Fibroblast of skin of left quadriceps (primary cell): ENCODE measurements at regions not wholly inside any gene's neighbourhood (a gene's known extent, or its start where the extent isn't known, plus 50 kb on each side); places are given as distances from the start of the nearest gene placed in this dataset.

ENCODE experiments used
- DNase-seq, 2 experiments: peaks; one replicate each; pipeline ENCODE4 v3.0.0-alpha.2; 2013; ENCODE audit warnings: low read depth in 2 of 2

DNA sequence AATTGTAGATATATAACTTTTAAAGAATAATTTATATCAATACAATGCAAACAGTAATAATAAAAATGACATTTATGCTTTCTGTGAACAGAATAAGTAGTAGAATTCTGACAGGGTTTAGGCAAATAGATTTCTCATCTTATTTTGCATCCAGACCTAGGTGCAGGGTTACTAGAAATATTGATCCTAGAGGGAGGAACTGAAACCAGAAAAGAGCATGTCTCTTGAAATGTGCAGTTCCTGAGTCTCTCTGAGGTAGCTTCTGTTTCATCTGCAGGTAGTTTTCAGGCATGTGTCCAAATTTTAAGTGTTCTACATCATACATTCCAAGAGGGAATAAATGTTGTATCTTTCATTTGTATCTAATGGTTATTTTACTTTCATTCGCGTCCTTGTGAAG is 631.9 kb upstream of the ADGRL4 start:
- no peak for DNase-seq

DNA sequence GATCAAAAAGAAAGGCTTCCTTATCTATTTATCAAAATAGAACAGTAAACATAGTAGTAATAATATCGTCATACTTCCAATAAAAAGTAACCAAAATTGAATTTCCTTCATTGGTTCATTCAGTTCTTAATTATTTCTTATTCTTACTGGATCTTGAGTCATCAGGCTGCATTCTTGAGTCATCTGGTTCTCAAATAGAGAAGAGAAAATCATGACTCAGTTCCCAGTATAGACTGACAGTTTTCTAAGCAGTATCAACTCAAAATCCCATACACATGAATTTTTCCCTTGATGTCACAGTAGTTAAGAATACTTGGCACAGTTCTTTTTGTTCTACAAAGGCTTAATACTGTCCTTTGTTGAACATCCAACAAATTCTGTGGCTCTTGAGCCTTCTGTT is 626.9 kb upstream of the ADGRL4 start:
- peak; percentile 75 for DNase-seq

DNA sequence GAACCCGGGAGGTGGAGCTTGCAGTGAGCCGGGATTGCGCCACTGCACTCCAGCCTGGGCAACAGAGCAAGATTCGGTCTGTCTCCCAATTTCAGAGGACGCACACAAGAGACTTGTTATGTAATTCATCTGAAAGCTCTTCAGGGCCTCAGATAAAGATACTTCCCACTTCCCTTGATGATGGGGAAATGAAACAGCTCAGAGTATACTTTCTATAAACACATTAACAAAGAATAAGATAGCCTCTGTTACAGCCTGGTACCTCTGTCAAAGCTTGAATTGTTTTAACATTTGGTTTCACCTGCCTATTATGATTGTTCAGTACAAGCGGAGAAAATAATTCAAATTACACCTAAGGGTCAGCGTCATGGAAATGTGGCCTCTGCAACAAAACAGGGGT is 622.9 kb upstream of the ADGRL4 start:
- no peak for DNase-seq

DNA sequence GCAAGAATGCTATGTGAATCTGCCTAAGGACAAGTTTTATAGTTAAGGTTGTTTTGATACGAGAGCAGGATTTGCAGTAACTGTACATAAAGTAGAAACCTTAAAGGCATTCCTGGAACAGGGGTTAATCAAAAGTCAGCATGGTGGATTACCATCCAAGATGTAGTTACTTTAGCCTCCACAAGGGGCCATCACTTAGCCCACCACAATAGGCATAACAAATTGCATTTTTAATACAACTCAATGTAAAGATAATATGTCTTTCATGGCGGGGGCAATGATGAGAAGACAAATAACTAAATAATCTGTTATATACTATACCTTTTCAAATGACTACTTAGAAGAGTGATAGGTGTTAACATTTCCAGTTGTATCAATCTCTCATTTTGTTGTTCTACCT is 611.2 kb upstream of the ADGRL4 start:
- no peak for DNase-seq

DNA sequence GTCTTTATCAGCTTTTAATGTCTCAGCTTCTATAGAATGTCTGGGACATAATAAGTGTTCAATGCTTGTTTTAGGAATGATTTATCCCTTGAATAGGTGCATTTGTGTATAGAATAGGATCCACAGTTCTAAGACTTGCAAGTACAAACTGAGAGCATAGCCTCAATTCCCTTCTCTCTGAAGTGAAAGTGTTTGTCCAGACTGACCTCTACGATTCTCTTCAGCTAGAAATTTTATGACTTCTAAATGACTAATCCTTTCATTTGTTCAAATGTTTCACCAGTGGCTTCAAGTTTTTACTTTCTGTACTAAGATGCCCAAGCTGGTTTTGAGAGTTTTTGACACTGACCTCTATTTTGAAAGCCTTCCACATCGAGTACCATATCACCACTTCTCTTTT is 608.2 kb upstream of the ADGRL4 start:
- DNase-seq = no peak

DNA sequence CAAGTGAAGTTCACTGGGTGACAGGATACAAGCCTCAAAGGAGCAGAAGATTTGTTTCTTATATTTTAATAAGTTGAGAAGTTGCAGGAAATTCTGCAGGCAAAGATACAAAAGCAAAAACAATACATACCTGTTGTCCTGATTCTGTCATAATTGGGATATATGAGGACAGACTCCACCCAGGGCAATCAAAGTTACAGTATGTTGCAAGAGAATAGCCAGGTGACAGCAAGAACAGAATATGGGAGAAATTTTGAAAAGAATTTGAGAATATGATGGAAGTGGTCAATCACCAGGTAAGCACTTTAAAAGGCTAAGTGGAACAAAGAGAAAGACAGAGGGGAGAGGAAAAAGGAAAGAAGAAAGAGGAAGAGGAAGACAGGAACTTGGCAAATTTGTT is 607.6 kb upstream of the ADGRL4 start:
- DNase-seq = no peak

DNA sequence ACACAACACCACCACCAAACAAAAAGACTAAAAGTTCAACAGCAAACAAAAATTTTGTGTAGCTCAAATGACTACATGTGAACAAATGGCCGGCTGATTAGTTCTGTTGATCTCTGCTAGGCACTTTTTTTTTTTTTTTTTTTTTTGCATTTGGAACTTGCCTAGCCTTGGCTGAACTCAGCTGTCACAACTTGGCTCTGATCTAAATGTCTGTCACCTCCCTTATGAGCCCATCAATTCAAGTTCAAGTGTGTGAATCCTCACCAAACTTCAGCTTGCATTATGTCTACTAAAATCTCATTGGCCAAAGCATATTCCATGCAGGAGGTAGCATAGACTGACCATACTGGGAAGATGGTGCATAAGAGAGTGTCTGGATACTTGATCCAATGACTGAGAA is 606.5 kb upstream of the ADGRL4 start:
- DNase-seq = no peak

DNA sequence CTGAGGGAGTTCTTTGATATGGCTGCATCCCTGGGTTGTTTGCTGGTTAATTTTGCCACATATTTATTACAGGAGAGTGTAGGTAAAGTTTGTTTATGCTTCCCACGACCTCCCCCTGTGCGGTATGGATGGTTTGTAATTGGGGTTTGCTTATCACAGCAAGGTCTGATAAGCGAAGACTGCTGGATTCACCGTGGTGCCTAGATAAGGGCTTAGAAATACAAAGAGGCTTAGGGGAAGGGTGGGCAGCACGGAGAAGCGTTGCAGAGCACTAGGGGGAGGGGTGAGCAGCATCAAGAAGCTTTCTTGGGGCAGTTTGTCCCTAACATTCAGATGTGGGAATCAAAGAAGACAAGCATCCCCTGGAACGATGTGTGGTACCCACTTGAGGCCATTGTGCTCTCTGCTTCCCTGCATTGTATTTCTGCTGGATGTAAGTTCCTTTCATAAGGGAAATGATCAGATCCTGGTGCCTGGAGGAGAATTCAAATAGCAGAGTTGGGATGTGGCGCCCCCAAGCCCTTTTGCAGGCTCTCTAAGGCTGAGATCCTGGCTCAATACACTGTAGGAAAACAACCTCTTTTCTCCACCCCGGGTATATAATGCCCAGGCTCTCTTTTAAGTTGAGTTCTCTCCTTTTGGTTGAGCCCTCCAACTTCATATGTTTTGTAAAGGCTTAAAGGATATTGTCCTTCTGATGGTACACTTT is 598.1 kb upstream of the ADGRL4 start:
- no peak for DNase-seq

DNA sequence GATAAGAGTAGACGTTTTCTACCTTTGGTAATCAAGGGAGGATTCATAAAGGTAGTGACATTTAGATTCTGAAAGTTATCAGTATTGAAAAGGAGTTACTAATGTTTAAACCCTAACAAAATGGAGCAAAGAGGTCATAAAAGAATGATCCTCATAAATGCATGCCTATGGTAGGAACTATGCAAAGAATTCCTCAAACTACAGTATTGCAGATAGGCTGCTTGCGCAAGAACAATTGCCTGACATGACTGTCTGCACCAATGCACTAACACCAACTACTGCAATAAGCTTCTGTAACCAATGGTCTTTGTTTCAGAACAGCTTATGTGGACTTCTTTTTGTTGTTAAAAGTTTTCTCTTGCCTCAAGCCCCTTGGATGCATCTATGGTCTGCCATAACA is 597.3 kb upstream of the ADGRL4 start:
- DNase-seq = peak; percentile 72 to 75

DNA sequence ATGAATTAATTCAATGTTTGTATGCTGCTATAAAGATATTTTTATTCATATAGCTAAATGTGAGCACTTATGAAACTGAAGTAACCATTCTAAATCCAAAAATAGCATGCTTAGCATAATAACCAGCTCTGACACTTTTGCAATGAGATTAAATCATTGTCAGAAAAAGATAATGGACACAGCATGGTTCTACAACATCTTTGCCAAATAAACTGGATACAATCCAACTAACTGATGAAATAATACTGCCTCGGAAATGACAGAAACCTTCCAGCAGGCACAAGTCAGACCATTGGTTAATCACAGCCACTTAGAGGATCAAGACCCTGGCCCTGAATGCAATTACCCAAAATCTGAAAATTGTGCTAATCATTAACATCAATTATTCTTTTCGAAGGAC is 592.7 kb upstream of the ADGRL4 start:
- no peak for DNase-seq

DNA sequence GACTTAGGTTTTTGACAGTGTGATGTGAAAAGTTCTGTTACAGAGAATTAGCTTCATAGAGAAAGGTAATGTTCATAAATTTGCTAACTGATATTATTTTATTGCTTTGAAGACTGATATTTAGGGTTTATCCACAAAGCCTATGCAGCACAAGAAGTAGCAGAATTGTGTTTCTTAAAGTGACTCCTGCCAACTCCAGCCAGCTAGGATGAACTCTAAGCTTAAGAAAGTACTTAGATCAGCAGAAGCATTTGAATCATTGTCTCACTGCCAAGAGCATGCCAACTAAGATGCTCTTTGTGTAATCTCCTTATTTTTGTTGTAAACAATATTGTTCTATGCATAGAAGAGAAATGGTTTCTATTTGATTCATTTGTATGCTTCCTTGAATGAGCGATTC is 589.4 kb upstream of the ADGRL4 start:
- DNase-seq = no peak

DNA sequence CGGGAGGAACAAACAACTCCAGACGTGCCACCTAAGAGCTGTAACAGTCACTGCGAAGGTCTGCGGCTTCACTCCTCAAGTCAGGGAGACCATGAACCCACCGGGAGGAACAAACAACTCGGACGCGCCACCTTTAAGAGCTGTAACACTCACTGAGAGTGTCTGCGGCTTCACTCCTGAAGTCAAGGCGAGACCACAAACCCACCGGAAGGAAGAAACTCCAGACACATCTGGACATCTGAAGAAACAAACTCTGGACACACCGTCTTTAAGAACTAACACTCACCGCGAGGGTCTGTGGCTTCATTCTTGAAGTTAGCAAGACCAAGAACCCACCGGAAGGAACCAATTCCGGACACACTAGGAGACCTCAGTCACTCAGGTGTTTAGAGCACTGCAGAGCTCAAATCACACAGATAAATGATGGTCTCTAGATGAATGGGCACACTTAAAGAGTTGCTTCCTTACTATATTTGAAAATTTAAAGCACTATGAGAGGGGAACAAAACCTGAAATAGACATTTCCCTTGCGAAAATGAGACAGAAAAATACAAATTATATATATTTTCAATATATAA is 587.7 kb upstream of the ADGRL4 start:
- DNase-seq = no peak

DNA sequence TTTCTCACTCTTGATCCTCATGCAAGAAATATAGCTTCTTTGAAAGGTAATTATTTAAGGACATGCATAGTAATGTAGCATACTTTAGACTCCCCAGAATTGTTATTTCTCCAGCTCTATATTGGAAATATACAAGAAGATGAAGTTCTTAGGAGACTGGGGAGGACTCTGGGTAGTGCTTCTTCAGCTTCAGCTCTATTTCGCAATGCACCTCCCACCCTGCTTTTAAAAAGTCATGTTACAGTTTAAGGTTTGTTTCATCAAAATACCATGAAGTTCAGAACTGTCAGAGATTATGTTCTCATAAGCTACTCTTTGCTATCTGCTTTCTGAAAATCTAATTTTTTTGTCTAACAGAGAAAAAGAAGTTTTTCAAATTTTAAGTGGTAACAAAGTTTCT is 586.2 kb upstream of the ADGRL4 start:
- no peak for DNase-seq

DNA sequence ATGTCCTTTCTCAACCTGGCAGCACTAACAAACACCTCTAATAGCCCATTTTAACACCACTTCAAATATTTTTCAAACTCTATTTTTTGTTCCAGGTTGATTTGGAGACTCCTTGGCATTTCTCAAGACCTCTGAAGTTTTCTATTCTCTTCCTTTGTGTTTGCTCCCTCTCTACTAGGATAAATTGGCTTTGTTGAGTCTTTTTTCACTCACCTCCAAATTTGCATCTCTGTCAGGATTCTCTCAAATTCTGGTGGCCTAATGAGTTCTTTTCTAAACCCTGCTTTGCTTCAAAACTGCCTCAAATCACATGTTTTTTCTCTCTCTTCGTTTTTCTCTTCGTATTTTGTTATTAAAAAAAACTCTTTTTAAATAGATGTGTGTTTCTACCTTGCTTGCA is 582.2 kb upstream of the ADGRL4 start:
- no peak for DNase-seq

DNA sequence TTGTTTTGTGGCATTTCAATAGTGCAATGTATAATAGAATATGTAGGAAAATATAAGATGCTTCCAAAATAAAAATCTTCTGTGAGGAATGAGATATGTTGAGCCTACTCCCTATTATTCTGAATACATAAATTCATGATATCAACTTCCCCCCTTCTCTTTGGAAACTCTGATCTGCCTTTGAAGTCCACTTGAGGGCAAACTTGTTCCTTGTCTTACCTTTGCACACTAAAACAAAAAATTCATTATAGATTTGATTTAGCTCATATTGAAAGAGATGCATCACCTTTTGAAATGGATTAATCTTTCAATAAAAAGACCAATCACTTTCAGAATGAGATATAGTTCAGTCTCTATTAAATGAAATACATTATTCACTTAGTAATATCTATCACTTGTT is 580.7 kb upstream of the ADGRL4 start:
- DNase-seq = no peak

DNA sequence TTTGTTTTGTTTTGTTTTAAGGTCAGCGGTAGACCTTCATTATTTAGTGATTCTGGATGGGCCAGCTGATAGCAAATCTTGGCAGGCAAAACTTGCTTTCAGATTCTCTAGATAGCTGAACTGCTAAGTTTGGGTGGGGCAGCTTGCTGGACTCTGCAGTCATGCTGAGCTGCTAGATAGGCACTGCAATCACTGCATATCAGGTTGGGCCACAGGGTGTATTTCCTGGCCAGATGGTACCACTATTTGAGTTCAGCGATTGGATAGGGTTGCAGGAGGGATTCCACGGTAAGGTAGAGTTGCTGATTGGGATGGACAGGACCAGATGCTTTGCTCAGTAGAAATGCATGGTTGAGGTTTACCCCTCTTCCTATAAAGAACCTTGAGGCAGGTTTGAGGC is 579.3 kb upstream of the ADGRL4 start:
- no peak for DNase-seq

DNA sequence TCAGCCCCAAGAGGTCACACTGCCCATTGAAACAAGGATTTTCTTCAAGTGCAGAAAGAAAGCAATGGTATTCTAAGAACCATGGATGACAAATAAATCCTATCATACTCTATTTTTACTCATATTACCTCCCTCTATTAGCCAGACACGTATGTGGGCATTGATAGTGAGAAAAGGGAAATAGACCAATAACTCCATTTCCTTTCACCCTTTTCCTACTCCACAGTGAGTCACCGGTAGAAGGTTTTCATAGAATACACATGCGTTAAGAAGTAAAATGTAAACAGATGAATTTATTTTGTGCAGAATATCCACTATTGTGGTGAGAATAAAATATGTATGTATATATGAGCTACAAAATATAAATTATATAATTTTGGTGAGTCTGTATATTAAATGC is 568.9 kb upstream of the ADGRL4 start:
- no peak for DNase-seq

DNA sequence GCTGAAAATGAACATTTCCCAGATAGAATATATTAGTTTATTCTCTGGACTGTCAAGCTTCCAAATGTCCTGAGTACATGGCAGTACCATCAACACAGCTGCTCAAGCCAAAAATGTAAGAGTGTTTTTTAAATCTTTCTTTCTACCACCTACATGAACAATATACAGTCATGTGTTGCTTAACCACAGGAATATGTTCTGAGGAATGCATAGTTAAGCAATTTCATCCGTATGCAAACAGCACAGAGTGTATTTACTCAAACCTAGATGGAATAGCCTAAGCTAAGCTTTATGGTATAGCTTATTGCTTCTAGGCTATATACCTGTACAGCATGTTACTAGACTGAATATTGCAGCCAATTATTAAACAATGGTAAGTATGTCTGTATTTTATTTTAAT is 561.9 kb upstream of the ADGRL4 start:
- peak; percentile 25 for DNase-seq

DNA sequence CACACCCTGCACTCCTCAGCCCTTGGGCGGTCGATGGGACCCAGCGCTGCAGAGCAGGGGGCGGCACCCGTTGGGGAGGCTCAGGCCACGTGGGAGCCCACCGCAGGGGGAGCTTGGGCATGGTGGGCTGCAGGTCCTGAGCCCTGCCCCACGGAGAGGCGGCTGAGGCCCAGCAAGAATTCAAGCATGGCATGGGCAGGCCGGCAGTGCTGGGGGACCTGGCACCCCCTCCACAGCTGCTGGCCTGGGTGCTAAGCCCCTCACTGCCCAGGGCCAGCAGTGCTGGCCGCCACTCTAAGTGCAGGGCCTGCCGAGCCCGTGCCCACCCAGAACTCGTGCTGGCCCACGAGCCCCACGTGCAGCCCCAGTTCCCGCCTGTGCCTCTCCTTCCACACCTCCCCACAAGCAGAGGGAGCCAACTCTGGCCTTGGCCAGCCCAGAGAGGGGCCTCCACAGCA is 555.0 kb upstream of the ADGRL4 start:
- DNase-seq = no peak

DNA sequence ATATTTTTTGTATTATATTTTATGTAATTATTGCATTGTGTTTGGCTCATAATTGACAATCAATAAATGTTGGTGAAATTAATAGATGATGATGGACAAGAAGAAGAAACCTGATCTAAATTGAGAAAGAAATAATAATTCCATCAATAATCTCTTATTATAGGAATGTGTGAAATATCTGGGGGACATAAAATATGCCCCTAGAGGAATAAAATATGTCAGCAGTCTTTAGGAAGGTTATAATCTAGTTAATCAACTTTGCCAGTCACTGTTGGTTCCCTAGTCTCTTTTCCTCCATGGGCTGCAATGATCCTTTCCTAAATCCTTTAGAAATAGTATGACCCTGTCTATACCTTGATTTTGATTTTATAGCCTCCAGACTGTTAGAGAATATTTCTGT is 549.7 kb upstream of the ADGRL4 start:
- DNase-seq = no peak

DNA sequence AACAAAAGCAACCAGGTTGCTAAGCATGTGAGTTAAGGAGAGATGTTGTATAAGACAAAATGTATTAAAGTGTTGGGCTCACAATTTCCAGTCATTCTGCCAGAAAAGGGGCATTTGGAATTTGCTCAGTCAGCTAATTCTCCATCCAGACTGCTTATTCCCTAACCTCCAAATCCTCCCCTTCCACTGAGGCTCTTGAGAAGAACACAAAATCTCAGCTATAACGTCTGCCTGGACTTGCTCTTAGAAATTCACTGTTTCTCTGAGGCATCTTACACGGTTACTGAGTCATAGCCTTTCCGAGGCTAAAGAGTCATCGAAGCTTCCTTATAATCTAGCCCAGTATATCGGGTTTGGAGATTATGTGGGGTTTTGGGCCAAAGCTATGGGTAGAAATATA is 548.2 kb upstream of the ADGRL4 start:
- no peak for DNase-seq

DNA sequence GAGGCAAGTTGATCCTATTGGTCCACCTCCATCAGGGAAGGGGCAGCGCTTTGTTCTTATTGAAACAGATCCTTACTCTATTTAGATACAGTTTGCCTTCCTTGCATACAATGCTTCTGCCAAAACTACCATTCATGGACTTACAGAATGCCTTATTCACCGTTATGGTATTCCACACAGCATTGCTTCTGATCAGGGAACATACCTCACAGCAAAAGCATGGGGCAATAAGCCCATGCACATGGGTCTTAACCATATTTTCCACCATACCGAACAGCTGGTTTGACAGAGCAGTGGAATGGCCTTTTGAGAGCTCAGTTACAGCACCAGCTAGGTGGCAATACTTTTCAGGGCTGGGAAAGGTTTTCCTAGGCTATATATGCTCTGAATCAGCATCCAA is 544.8 kb upstream of the ADGRL4 start:
- DNase-seq = peak in 1 of 2 experiments; percentile 2

DNA sequence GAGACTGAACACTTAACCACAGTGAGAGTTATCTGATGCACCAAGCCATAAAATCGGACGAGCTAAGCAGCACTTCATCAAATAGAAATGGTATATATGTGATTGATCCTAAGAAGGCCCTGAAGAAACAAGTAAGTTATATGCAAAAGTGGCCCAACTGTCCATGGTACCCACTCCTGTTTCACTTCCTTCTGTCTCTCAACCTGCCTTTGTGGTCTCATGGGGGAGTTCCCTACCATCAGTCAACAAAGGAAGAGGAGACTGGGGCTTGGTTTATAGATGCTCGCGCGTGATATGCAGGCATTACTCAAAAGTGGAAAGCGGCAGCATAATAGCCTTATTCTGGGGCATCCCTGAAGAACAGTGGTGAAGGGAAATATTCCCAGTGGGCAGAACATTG is 543.9 kb upstream of the ADGRL4 start:
- DNase-seq = no peak

DNA sequence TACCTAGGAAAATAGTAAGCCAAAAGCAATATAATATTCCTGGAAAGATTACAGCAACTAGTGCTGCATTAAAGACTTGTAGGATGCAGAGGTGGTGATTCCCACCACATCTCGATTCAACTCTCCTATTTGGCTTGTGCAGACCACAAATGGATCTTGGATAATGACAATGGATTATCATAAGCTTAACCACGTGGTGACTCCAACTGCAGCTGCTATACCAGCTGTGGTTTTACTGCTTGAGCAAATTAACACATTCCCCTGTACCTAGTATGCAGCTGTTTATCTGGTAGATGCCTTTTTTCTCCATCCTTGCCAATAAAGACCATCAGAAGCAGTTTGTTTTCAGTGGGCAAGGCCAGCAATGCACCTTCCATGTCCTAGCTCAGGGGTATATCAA is 542.7 kb upstream of the ADGRL4 start:
- DNase-seq = no peak
